Endothelial cell of umbilical vein (primary cell): ENCODE measurements at regions not wholly inside any gene's neighbourhood (a gene's known extent, or its start where the extent isn't known, plus 50 kb on each side); places are given as distances from the start of the nearest gene placed in this dataset.

Source experiments
- BruUV-seq: library from RNA; stranded (reverse); fragments of 400-500 nt; replicated peaks from 2 replicates; lab custom pipeline; 2021; lab: Mats Ljungman, UMichigan
- CTCF ChIA-PET: fragments of 300-600, 350-600 bp; sonication (Branson Sonifier 250); formaldehyde crosslinking; loops from one replicate; lab custom pipeline; 2021; ENCODE audit warnings: antibody characterized with exemption, inconsistent platforms; lab: Charles Lee
- POLR2A ChIA-PET: fragments of 300-600, 350-600 bp; sonication (Branson Sonifier 250); formaldehyde crosslinking; loops from one replicate; lab custom pipeline; 2021; ENCODE audit warnings: antibody characterized with exemption, inconsistent platforms; lab: Charles Lee
- DNase-seq: peaks from one replicate; pipeline ENCODE4 v3.0.0-alpha.2; 2011; ENCODE audit warnings: low read depth, low spot score
- FAIRE-seq: peaks from 2 replicates; lab custom pipeline; 2011; peaks lifted over from hg19 to GRCh38; lab: Jason Lieb, UNC
- H2AFZ ChIP-seq: 2 replicates; pipeline ENCODE4 v1.6.0; 2012; ENCODE audit warnings: low read depth, low read length, control low read depth, inconsistent platforms
- H3K27ac ChIP-seq: 2 replicates; pipeline ENCODE4 v1.5.1; 2011; ENCODE audit warnings: low read depth, mild to moderate bottlenecking, control low read depth, low read length, moderate library complexity; ENCODE audit not compliant: insufficient read depth
- H3K27me3 ChIP-seq, 2 experiments: 2 replicates each; pipeline versions ENCODE4 v1.6.0 to v1.6.1; 2011; ENCODE audit warnings: low read length in 2 of 2, mixed read lengths in 1 of 2; ENCODE audit not compliant: control insufficient read depth in 2 of 2, insufficient read depth in 2 of 2
- H3K36me3 ChIP-seq, 2 experiments: 2 replicates in 1 of 2; 3 replicates in 1 of 2; pipeline ENCODE4 v1.5.1; 2011; ENCODE audit warnings: low read length in 2 of 2, mild to moderate bottlenecking in 1 of 2, moderate library complexity in 1 of 2; ENCODE audit not compliant: control insufficient read depth in 2 of 2, insufficient read depth in 2 of 2; ENCODE audit errors: extremely low read depth in 1 of 2
- H3K4me1 ChIP-seq: 3 replicates; pipeline ENCODE4 v1.5.1; 2011; ENCODE audit warnings: mild to moderate bottlenecking, low read length; ENCODE audit not compliant: control insufficient read depth, insufficient read depth; ENCODE audit errors: extremely low read depth
- H3K4me2 ChIP-seq: 2 replicates; pipeline ENCODE4 v1.6.1; 2011; ENCODE audit warnings: low read length, control low read depth, mixed read lengths; ENCODE audit not compliant: insufficient read depth
- H3K4me3 ChIP-seq, 3 experiments: fragments of 200-600 bp in 1 of 3; sonication (generic), shearing (Covaris generic) in 1 of 3; replicated peaks in 1 of 3; 2 replicates each; pipeline ENCODE4 v1.5.1; 2011 to 2016; ENCODE audit warnings: control low read depth in 3 of 3, low read length in 3 of 3, mild to moderate bottlenecking in 2 of 3, inconsistent platforms in 1 of 3, low read depth in 1 of 3, moderate library complexity in 1 of 3; ENCODE audit not compliant: insufficient read depth in 1 of 3
- H3K79me2 ChIP-seq: 2 replicates; pipeline ENCODE4 v1.6.0; 2012; ENCODE audit warnings: low read length, inconsistent platforms; ENCODE audit not compliant: control insufficient read depth, insufficient read depth
- H3K9ac ChIP-seq: replicated peaks from 2 replicates; pipeline ENCODE3; 2011; ENCODE audit warnings: low read length, control low read depth; ENCODE audit not compliant: insufficient read depth; ENCODE audit errors: extremely low read depth
- H3K9me1 ChIP-seq: replicated peaks from 3 replicates; pipeline ENCODE4 v1.6.0; 2011; ENCODE audit warnings: mild to moderate bottlenecking, low read length; ENCODE audit not compliant: control insufficient read depth, insufficient read depth; ENCODE audit errors: extremely low read depth
- H3K9me3 ChIP-seq: replicated peaks from 2 replicates; pipeline ENCODE4 v1.5.1; 2012; ENCODE audit warnings: low read length, inconsistent platforms; ENCODE audit not compliant: control insufficient read depth, insufficient read depth
- H4K20me1 ChIP-seq: replicated peaks from 2 replicates; pipeline ENCODE3; 2011; ENCODE audit warnings: mild to moderate bottlenecking, low read length; ENCODE audit not compliant: control insufficient read depth, insufficient read depth; ENCODE audit errors: extremely low read depth
- CTCF ChIP-seq, 2 donors: IDR thresholded peaks; 1 replicate in 1 of 2; 2 replicates in 1 of 2; pipeline ENCODE4 v1.5.1; 2011; ENCODE audit warnings: low read length in 2 of 2, mild to moderate bottlenecking in 2 of 2, moderate library complexity in 2 of 2, control low read depth in 1 of 2, inconsistent platforms in 1 of 2, low read depth in 1 of 2; ENCODE audit not compliant: insufficient read depth in 1 of 2; ENCODE audit errors: extremely low read depth in 1 of 2
- EZH2 ChIP-seq: IDR thresholded peaks from 2 replicates; pipeline ENCODE4 v1.6.1; 2012; ENCODE audit warnings: borderline replicate concordance, low read depth, mild to moderate bottlenecking, moderate library complexity, low read length, inconsistent platforms; ENCODE audit not compliant: severe bottlenecking
- FOS ChIP-seq: IDR thresholded peaks from 2 replicates; pipeline ENCODE4 v1.6.1; 2011; ENCODE audit warnings: mild to moderate bottlenecking, low read length, moderate library complexity, borderline replicate concordance; ENCODE audit not compliant: insufficient read depth
- GATA2 ChIP-seq: IDR thresholded peaks from 2 replicates; pipeline ENCODE4 v1.7.0; 2011; ENCODE audit warnings: low read depth, mild to moderate bottlenecking, moderate library complexity, mixed read lengths, low read length; ENCODE audit not compliant: insufficient read length, insufficient read depth
- JUN ChIP-seq: IDR thresholded peaks from 2 replicates; pipeline ENCODE4 v1.6.1; 2011; ENCODE audit warnings: borderline replicate concordance, low read depth; ENCODE audit not compliant: insufficient read length, insufficient read depth
- MAX ChIP-seq: IDR thresholded peaks from 2 replicates; pipeline ENCODE4 v1.6.1; 2011; ENCODE audit not compliant: insufficient read depth, insufficient read length
- MYC ChIP-seq: IDR thresholded peaks from one replicate; pipeline ENCODE4 v1.6.1; 2011; ENCODE audit warnings: mild to moderate bottlenecking, low read depth, low read length
- POLR2A ChIP-seq: IDR thresholded peaks from 2 replicates; pipeline ENCODE4 v1.6.1; 2012; ENCODE audit warnings: low read depth, mild to moderate bottlenecking, control low read depth, low read length
- POLR2AphosphoS5 ChIP-seq: IDR thresholded peaks from 2 replicates; pipeline ENCODE4 v1.6.1; 2012; ENCODE audit warnings: low read depth, mild to moderate bottlenecking, control low read depth, low read length, moderate library complexity; ENCODE audit not compliant: insufficient read depth
- dilution Hi-C: fragments of 300-500 bp; cut with MboI; formaldehyde crosslinking; loops from one replicate; pipeline ENCODE4 v1.15.0; 2019; ENCODE audit warnings: low sequenced_read_pairs; ENCODE audit not compliant: extremely low pct_ligation_motif_present
- intact Hi-C: fragments of 100-400 bp; cut with micrococcal nuclease; formaldehyde crosslinking; loops from one replicate; pipeline ENCODE4 v1.10.0; 2022

- ChIA-PET CTCF (interaction anchor here (1.5 kb wide), 1 partner anchor 14 kb away, joined by 3 read pairs; no protein-coding TSS in a partner anchor), POLR2A (no interaction called here)
- Histone ChIP-seq H3K4me3 (no peak overlapping the region), H3K9me1 (no peaks in the 10 kb centered on the region), H3K36me3 (no peaks in the 10 kb centered on the region), H2AFZ (peak overlapping the region; percentile 85), H3K4me2 (no peak overlapping the region), H3K4me1 (peaks cover 3% of the 10 kb centered on the region), H3K9ac (no peak overlapping the region), H3K9me3 (no peaks in the 10 kb centered on the region), H4K20me1 (no peaks in the 10 kb centered on the region), H3K27ac (no peak overlapping the region), H3K27me3 (no peaks in the 10 kb centered on the region), H3K79me2 (no peaks in the 10 kb centered on the region)
- intact Hi-C loops (no loop called here), dilution Hi-C loops (no loop called here)
- no peak for DNase-seq
- FAIRE-seq = no peak
- BruUV-seq = no TSS peak
- TF ChIP-seq EZH2 (no peak), MAX (no peak), POLR2A (no peak), CTCF (IDR thresholded peaks at IDR 0.05; ENCODE audit: extremely low read depth in 1 of 2, insufficient read depth in 1 of 2, low read depth in 1 of 2, low read length in 2 of 2) (no peak), JUN (no peak), FOS (no peak), MYC (no peak), GATA2 (no peak), POLR2AphosphoS5 (no peak)
These were observed 58.4 kb downstream of the ZNF281 start for GRCh38 chr1:200351425-200351824.
